ENCODE measurements at regions not wholly inside any gene's neighbourhood (a gene's known extent, or its start where the extent isn't known, plus 50 kb on each side); places are given as distances from the start of the nearest gene placed in this dataset.

- H3F3A ChIP-seq (ENCODE audit: control insufficient read depth, insufficient read depth) = no peaks in the 10 kb centered on the region
- H3K4me1 ChIP-seq (ENCODE audit: control insufficient read depth, low read length) = no peaks in the 10 kb centered on the region
- no peak overlapping the region for H3K4me3 ChIP-seq (ENCODE audit: low read length)
- no peak overlapping the region for H3K27ac ChIP-seq (ENCODE audit: low read depth, low read length)
- H3K9me3 ChIP-seq (ENCODE audit: control insufficient read depth, insufficient read depth, low read length) = no peaks in the 10 kb centered on the region
- no peaks in the 10 kb centered on the region for H4K20me1 ChIP-seq (ENCODE audit: control insufficient read depth, insufficient read depth, low read depth, low read length)
- no peaks in the 10 kb centered on the region for H3K9me2 ChIP-seq (replicated peaks; ENCODE audit: control insufficient read depth, low read length)
- H3K4me2 ChIP-seq (ENCODE audit: low read length) = no peak overlapping the region
- no peaks in the 10 kb centered on the region for H3K36me3 ChIP-seq (ENCODE audit: control insufficient read depth, low read length)
- no peaks in the 10 kb centered on the region for H3K79me2 ChIP-seq (ENCODE audit: control insufficient read depth, low read length)
- TF ChIP-seq, protein P1, sequence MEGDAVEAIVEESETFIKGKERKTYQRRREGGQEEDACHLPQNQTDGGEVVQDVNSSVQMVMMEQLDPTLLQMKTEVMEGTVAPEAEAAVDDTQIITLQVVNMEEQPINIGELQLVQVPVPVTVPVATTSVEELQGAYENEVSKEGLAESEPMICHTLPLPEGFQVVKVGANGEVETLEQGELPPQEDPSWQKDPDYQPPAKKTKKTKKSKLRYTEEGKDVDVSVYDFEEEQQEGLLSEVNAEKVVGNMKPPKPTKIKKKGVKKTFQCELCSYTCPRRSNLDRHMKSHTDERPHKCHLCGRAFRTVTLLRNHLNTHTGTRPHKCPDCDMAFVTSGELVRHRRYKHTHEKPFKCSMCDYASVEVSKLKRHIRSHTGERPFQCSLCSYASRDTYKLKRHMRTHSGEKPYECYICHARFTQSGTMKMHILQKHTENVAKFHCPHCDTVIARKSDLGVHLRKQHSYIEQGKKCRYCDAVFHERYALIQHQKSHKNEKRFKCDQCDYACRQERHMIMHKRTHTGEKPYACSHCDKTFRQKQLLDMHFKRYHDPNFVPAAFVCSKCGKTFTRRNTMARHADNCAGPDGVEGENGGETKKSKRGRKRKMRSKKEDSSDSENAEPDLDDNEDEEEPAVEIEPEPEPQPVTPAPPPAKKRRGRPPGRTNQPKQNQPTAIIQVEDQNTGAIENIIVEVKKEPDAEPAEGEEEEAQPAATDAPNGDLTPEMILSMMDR (IDR thresholded peaks at IDR 0.05; ENCODE audit: low read depth, low read length, poor library complexity, severe bottlenecking) = no peak
- TF ChIP-seq EZH2phosphoT487 (IDR thresholded peaks at IDR 0.05; ENCODE audit: borderline replicate concordance, low read length) = no peak
- no peaks in the 10 kb centered on the region for H3K27me3 ChIP-seq (ENCODE audit: control insufficient read depth, low read length)
Observed at GRCh38 chr4:97104006-97104405, 1039.3 kb downstream of the STPG2 start.

GRCh38 chr4:97104666-97105065, 1038.6 kb downstream of the STPG2 start:
- Histone ChIP-seq H3K9me2 (replicated peaks; ENCODE audit: control insufficient read depth, low read length) (no peaks in the 10 kb centered on the region), H3K4me2 (ENCODE audit: low read length) (no peak overlapping the region)
- TF ChIP-seq, protein P1 (IDR thresholded peaks at IDR 0.05; ENCODE audit: low read depth, low read length, poor library complexity, severe bottlenecking) = no peak
- no peak for TF ChIP-seq EZH2phosphoT487 (IDR thresholded peaks at IDR 0.05; ENCODE audit: borderline replicate concordance, low read length)

DNA sequence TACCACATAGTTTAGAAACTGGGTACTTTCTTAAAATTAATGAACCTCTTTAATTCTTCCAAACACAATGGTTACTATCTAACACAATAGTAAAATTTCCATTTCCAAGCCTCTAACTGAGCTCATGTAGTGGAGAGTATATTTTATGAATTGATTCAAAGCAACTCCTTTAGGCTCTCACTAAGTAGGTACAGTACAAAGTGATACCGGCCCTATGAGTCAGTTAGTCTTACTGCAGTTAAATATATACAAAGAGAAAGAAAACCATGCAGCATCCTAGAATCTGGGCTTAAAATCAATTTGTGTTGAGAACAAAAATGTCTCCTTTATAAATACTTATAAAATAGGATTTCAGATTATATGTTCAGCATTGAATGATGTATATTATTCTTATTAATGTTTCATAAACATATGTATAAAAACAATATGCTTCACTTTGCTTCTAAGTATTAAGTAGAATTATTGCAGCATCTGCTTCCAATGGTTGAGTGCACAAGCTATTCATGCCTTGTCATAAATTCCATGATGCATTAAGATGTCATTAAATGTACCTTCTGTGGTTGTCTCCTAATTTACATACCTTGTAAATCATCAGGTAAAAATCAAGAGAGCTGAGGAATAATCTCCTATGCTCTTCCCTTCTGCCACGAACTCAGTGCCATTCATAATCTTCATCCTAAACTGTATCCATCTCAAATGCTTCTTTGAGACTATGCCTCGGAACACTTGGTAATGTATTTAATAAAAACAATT, 1037.8 kb downstream of the STPG2 start:
- H3K27ac ChIP-seq (ENCODE audit: low read depth, low read length) = no peak overlapping the region
- no peaks in the 10 kb centered on the region for H3K9me3 ChIP-seq (ENCODE audit: control insufficient read depth, insufficient read depth, low read length)
- H3K4me3 ChIP-seq (ENCODE audit: low read length) = no peak overlapping the region
- no peak overlapping the region for H3K4me2 ChIP-seq (ENCODE audit: low read length)
- no peaks in the 10 kb centered on the region for H3K9me2 ChIP-seq (replicated peaks; ENCODE audit: control insufficient read depth, low read length)
- no peaks in the 10 kb centered on the region for H3K79me2 ChIP-seq (ENCODE audit: control insufficient read depth, low read length)
- no peaks in the 10 kb centered on the region for H3K36me3 ChIP-seq (ENCODE audit: control insufficient read depth, low read length)
- H4K20me1 ChIP-seq (ENCODE audit: control insufficient read depth, insufficient read depth, low read depth, low read length) = no peaks in the 10 kb centered on the region
- H3K27me3 ChIP-seq (ENCODE audit: control insufficient read depth, low read length) = no peaks in the 10 kb centered on the region
- TF ChIP-seq, protein P1 (IDR thresholded peaks at IDR 0.05; ENCODE audit: low read depth, low read length, poor library complexity, severe bottlenecking) = no peak
- no peaks in the 10 kb centered on the region for H3K4me1 ChIP-seq (ENCODE audit: control insufficient read depth, low read length)
- H3F3A ChIP-seq (ENCODE audit: control insufficient read depth, insufficient read depth) = no peaks in the 10 kb centered on the region

More at GRCh38 chr4:97104666-97105065, 1038.6 kb downstream of the STPG2 start:
- H4K20me1 ChIP-seq (ENCODE audit: control insufficient read depth, insufficient read depth, low read depth, low read length) = no peaks in the 10 kb centered on the region
- no peaks in the 10 kb centered on the region for H3K4me1 ChIP-seq (ENCODE audit: control insufficient read depth, low read length)
- no peaks in the 10 kb centered on the region for H3K27me3 ChIP-seq (ENCODE audit: control insufficient read depth, low read length)
- no peaks in the 10 kb centered on the region for H3K9me3 ChIP-seq (ENCODE audit: control insufficient read depth, insufficient read depth, low read length)
- H3K4me3 ChIP-seq (ENCODE audit: low read length) = no peak overlapping the region
- H3F3A ChIP-seq (ENCODE audit: control insufficient read depth, insufficient read depth) = no peaks in the 10 kb centered on the region
- H3K79me2 ChIP-seq (ENCODE audit: control insufficient read depth, low read length) = no peaks in the 10 kb centered on the region
- H3K27ac ChIP-seq (ENCODE audit: low read depth, low read length) = no peak overlapping the region
- no peaks in the 10 kb centered on the region for H3K36me3 ChIP-seq (ENCODE audit: control insufficient read depth, low read length)

Measured in DOHH2 (cell line).